ENCODE measurements at regions not wholly inside any gene's neighbourhood (a gene's known extent, or its start where the extent isn't known, plus 50 kb on each side); places are given as distances from the start of the nearest gene placed in this dataset.

DNA sequence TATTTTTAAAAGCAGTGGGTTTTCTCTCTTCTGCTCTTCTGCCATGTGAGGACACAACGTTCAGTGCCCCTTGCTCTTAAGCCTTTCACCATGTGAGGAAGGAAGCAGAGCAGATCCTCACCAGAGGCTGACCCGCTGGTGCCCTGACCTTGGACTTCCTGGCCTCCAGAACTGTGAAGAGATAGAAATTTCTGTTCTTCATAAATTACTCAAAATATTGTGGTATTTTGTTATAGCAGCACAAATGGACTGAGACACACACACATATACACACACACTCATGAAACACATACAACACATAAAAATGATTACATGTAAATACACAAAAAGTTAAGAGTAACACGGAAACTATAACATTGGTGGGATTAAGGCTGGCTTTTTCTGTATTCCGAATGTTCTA, 244.8 kb upstream of the NOCT start:
- H3K27me3 ChIP-seq (ENCODE audit: control insufficient read depth, insufficient read depth, low read length): no peaks in the 10 kb centered on the region
- no peak overlapping the region for H3K27ac ChIP-seq (ENCODE audit: low read depth, low read length)
- no peak overlapping the region for H3K4me3 ChIP-seq (ENCODE audit: low read depth, low read length)
- no peak for DNase-seq (ENCODE audit: low read depth, low spot score)
- ChIA-PET CTCF (no interaction called here), POLR2A (no interaction called here)
- TF ChIP-seq, protein P1, sequence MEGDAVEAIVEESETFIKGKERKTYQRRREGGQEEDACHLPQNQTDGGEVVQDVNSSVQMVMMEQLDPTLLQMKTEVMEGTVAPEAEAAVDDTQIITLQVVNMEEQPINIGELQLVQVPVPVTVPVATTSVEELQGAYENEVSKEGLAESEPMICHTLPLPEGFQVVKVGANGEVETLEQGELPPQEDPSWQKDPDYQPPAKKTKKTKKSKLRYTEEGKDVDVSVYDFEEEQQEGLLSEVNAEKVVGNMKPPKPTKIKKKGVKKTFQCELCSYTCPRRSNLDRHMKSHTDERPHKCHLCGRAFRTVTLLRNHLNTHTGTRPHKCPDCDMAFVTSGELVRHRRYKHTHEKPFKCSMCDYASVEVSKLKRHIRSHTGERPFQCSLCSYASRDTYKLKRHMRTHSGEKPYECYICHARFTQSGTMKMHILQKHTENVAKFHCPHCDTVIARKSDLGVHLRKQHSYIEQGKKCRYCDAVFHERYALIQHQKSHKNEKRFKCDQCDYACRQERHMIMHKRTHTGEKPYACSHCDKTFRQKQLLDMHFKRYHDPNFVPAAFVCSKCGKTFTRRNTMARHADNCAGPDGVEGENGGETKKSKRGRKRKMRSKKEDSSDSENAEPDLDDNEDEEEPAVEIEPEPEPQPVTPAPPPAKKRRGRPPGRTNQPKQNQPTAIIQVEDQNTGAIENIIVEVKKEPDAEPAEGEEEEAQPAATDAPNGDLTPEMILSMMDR (IDR thresholded peaks at IDR 0.05; ENCODE audit: low read depth, low read length): no peak
- H3K9me3 ChIP-seq (ENCODE audit: control insufficient read depth, insufficient read depth, low read length): no peaks in the 10 kb centered on the region

DNA sequence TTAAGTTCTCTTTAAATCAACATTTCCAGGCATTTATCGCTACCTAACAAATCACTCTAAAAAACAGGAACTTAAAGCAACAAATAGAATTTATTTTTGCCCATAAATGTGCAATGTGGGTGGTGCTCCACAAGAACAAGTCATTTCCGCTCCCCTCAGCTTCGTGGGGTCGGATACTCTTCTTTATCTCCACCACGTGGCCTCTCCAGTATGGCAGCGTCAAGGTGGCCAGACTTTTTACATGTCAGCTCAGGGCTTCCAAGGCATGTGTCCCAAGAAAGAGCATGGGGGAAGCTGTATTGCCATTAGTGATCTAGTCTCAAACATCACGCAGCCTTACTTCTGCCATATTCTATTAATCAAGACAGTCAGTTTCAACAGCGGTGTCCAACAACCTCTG, 249.2 kb upstream of the NOCT start:
- TF ChIP-seq, protein P1 (IDR thresholded peaks at IDR 0.05; ENCODE audit: low read depth, low read length): no peak
- H3K4me3 ChIP-seq (ENCODE audit: low read depth, low read length): no peak overlapping the region
- no peak overlapping the region for H3K27ac ChIP-seq (ENCODE audit: low read depth, low read length)
- POLR2A ChIA-PET: no interaction called here
- CTCF ChIA-PET: no interaction called here
- no peaks in the 10 kb centered on the region for H3K9me3 ChIP-seq (ENCODE audit: control insufficient read depth, insufficient read depth, low read length)
- no peaks in the 10 kb centered on the region for H3K27me3 ChIP-seq (ENCODE audit: control insufficient read depth, insufficient read depth, low read length)
- DNase-seq (ENCODE audit: low read depth, low spot score): no peak

DNA sequence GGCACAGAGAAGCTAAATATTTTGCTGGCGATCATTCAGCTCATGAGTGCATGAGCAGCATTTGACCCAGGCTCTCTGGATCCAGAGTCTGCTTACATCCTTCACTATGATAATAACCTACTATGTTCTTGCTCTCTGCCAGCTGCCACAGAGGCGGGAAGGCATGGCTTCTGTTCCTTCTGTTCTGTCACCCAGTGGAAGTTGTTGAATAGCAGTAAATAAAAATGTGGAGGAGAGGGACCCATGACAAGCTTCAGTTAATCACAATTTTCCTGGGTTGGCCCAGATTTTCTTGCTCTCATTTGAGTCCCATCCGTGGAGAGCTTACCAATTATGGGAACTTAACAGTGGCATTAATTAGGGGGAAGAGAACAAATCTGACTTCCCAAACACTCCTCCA, 250.1 kb upstream of the NOCT start:
- ChIA-PET CTCF (no interaction called here), POLR2A (no interaction called here)

DNA sequence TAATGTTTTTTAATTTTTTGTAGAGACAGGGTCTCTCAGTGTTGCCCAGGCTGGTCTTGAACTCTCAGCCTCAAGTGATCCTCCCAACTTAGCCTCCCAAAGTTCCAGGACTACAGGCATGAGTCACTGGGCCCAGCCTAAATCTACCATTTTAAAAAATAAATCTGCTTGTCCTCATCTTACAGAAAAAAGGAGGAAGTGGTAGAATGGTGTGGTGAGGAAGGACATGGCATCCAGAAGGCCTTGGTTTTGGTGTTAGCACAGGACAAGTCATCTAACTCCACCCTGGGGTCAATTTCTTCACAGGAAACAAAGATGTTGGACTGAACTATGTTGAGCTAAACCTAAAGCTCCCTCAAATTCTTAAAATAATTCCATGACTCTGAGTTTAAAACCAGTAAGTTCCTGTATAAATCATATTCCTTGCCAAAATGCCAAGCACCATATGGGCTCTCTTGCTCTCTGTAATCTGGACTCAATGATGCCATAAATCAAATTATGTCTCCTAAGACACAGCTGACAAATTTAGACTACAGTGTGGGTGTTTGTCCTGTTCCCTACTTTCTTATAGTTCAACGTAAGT, 253.9 kb upstream of the NOCT start:
- TF ChIP-seq, protein P1 (IDR thresholded peaks at IDR 0.05; ENCODE audit: low read depth, low read length): no peak
- Histone ChIP-seq H3K4me3 (ENCODE audit: low read depth, low read length) (no peak overlapping the region), H3K27me3 (ENCODE audit: control insufficient read depth, insufficient read depth, low read length) (no peaks in the 10 kb centered on the region), H3K27ac (ENCODE audit: low read depth, low read length) (no peak overlapping the region), H3K9me3 (ENCODE audit: control insufficient read depth, insufficient read depth, low read length) (no peaks in the 10 kb centered on the region)
- POLR2A ChIA-PET: no interaction called here
- CTCF ChIA-PET: no interaction called here
- DNase-seq (ENCODE audit: low read depth, low spot score): no peak

More for the DNA sequence above, 250.1 kb upstream of the NOCT start:
- TF ChIP-seq, protein P1 (IDR thresholded peaks at IDR 0.05; ENCODE audit: low read depth, low read length): no peak
- Histone ChIP-seq H3K27me3 (ENCODE audit: control insufficient read depth, insufficient read depth, low read length) (no peaks in the 10 kb centered on the region), H3K27ac (ENCODE audit: low read depth, low read length) (no peak overlapping the region), H3K4me3 (ENCODE audit: low read depth, low read length) (no peak overlapping the region), H3K9me3 (ENCODE audit: control insufficient read depth, insufficient read depth, low read length) (no peaks in the 10 kb centered on the region)
- no peak for DNase-seq (ENCODE audit: low read depth, low spot score)

DNA sequence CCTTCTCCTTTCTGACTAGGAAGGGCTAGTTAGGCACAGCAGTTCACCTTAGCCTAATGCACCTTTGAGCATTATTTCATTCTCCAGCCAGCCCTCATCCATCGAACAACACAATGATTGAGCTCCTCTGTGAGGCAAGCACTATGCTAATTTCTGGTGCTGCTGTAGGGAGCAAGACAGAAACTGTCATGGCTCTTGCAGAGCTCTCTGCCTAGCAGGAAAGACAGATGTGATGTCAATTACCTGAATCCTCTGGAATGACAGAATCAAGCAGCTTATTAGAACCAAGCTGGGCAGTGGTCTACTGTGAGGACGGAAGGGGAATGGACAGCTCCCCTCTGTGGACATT, 256.1 kb upstream of the NOCT start:
- Histone ChIP-seq H3K4me3 (ENCODE audit: low read depth, low read length) (no peak overlapping the region), H3K27me3 (ENCODE audit: control insufficient read depth, insufficient read depth, low read length) (no peaks in the 10 kb centered on the region), H3K27ac (ENCODE audit: low read depth, low read length) (no peak overlapping the region), H3K9me3 (ENCODE audit: control insufficient read depth, insufficient read depth, low read length) (no peaks in the 10 kb centered on the region)
- ChIA-PET POLR2A (no interaction called here), CTCF (interaction anchor here (1.2 kb wide), 1 partner anchor 14 kb away, joined by 3 read pairs; no protein-coding TSS in a partner anchor)
- DNase-seq (ENCODE audit: low read depth, low spot score): no peak
- TF ChIP-seq, protein P1 (IDR thresholded peaks at IDR 0.05; ENCODE audit: low read depth, low read length): no peak
